H1 (cell line): ENCODE measurements at regions not wholly inside any gene's neighbourhood (a gene's known extent, or its start where the extent isn't known, plus 50 kb on each side); places are given as distances from the start of the nearest gene placed in this dataset.

ENCODE experiments used
- CTCF ChIA-PET: fragments of 300-600 bp; sonication (Branson Sonifier 250); formaldehyde crosslinking; loops from one replicate; lab custom pipeline; 2021; ENCODE audit not compliant: partially characterized antibody; lab: Charles Lee
- POLR2A ChIA-PET: fragments of 300-600 bp; sonication (Branson Sonifier 250); formaldehyde crosslinking; loops from one replicate; lab custom pipeline; 2021; ENCODE audit warnings: inconsistent platforms; ENCODE audit not compliant: partially characterized antibody; lab: Charles Lee
- DNase-seq, 2 experiments: peaks; one replicate each; pipeline versions ENCODE4 v3.0.0 to v3.0.0-alpha.2; 2010 to 2022; ENCODE audit warnings: low spot score in 2 of 2, low read depth in 1 of 2, mixed read lengths in 1 of 2
- FAIRE-seq: peaks from 2 replicates; lab custom pipeline; 2011; peaks lifted over from hg19 to GRCh38; lab: Jason Lieb, UNC
- H2AFZ ChIP-seq: 2 replicates; pipeline ENCODE4 v1.8.1; 2012; ENCODE audit warnings: low read length, inconsistent platforms
- H2AK5ac ChIP-seq: 2 replicates; pipeline ENCODE4 v1.6.1; 2013; ENCODE audit warnings: low read depth, low read length
- H2BK120ac ChIP-seq: replicated peaks from 2 replicates; pipeline ENCODE3; 2013; ENCODE audit warnings: low read depth, low read length, inconsistent platforms
- H2BK12ac ChIP-seq: 2 replicates; pipeline ENCODE4 v1.6.1; 2013; ENCODE audit warnings: low read depth, low read length
- H2BK15ac ChIP-seq: 2 replicates; pipeline ENCODE4 v1.6.1; 2013; ENCODE audit warnings: low read length
- H2BK20ac ChIP-seq: 2 replicates; pipeline ENCODE4 v1.6.1; 2013; ENCODE audit warnings: low read length
- H2BK5ac ChIP-seq: 2 replicates; pipeline ENCODE4 v1.6.1; 2013; ENCODE audit warnings: low read depth, low read length
- H3K14ac ChIP-seq: 2 replicates; pipeline ENCODE4 v1.6.1; 2013; ENCODE audit warnings: inconsistent platforms; ENCODE audit not compliant: insufficient read length
- H3K18ac ChIP-seq: 2 replicates; pipeline ENCODE4 v1.6.1; 2013; ENCODE audit warnings: low read length; ENCODE audit errors: extremely low read depth
- H3K23ac ChIP-seq: 2 replicates; pipeline ENCODE4 v1.6.1; 2013; ENCODE audit warnings: inconsistent platforms; ENCODE audit not compliant: insufficient read length
- H3K23me2 ChIP-seq: 2 replicates; pipeline ENCODE4 v1.6.1; 2013; ENCODE audit warnings: low read depth, low read length
- H3K27ac ChIP-seq: 2 replicates; pipeline ENCODE4 v1.6.1; 2011; ENCODE audit warnings: low read depth, low read length, inconsistent platforms
- H3K27me3 ChIP-seq, 4 experiments: replicated peaks in 1 of 4; 1 replicate in 1 of 4; 2 replicates in 3 of 4; pipeline versions ENCODE4 v1.6.1 to v1.8.1; 2011 to 2013; ENCODE audit warnings: low read length in 3 of 4, mild to moderate bottlenecking in 3 of 4, inconsistent platforms in 2 of 4, mixed read lengths in 2 of 4, moderate library complexity in 1 of 4; ENCODE audit not compliant: control insufficient read depth in 3 of 4, insufficient read depth in 3 of 4; ENCODE audit errors: extremely low read depth in 1 of 4
- H3K36me3 ChIP-seq, 4 experiments: 2 replicates each; pipeline versions ENCODE4 v1.6.1 to v1.8.1; 2011 to 2013; ENCODE audit warnings: mild to moderate bottlenecking in 4 of 4, low read length in 3 of 4, moderate library complexity in 2 of 4, control low read depth in 1 of 4, inconsistent platforms in 1 of 4; ENCODE audit not compliant: insufficient read depth in 4 of 4, control insufficient read depth in 2 of 4
- H3K4ac ChIP-seq: replicated peaks from 2 replicates; pipeline ENCODE3; 2013; ENCODE audit warnings: low read length, low read depth, mixed read lengths, inconsistent platforms; ENCODE audit not compliant: insufficient read length
- H3K4me1 ChIP-seq, 4 experiments: replicated peaks in 1 of 4; 1 replicate in 1 of 4; 2 replicates in 3 of 4; pipeline versions ENCODE4 v1.6.1 to v1.8.1; 2011 to 2013; ENCODE audit warnings: low read length in 3 of 4, inconsistent platforms in 2 of 4, mixed read lengths in 1 of 4; ENCODE audit not compliant: insufficient read depth in 4 of 4, control insufficient read depth in 3 of 4
- H3K4me2 ChIP-seq, 2 experiments: 2 replicates each; pipeline versions ENCODE4 v1.6.1 to v1.8.1; 2011 to 2013; ENCODE audit warnings: low read depth in 2 of 2, low read length in 2 of 2, control low read depth in 1 of 2, inconsistent platforms in 1 of 2, mild to moderate bottlenecking in 1 of 2; ENCODE audit not compliant: insufficient read depth in 1 of 2
- H3K4me3 ChIP-seq, 4 experiments: fragments of 200-600, 300-600 bp in 1 of 4; sonication (generic), shearing (Covaris generic), sonication (Bioruptor Twin) in 1 of 4; 2 replicates each; pipeline versions ENCODE4 v1.5.1 to v1.8.1; 2011 to 2016; ENCODE audit warnings: low read length in 4 of 4, low read depth in 3 of 4, control low read depth in 2 of 4, inconsistent platforms in 2 of 4, mild to moderate bottlenecking in 2 of 4, mixed read lengths in 1 of 4, moderate library complexity in 1 of 4; ENCODE audit not compliant: insufficient read depth in 2 of 4; ENCODE audit errors: extremely low read depth in 1 of 4
- H3K56ac ChIP-seq: replicated peaks from 2 replicates; pipeline ENCODE3; 2013; ENCODE audit warnings: low read depth, mild to moderate bottlenecking, mixed read lengths, low read length, inconsistent platforms; ENCODE audit not compliant: insufficient read length
- H3K79me1 ChIP-seq: 2 replicates; pipeline ENCODE4 v1.6.1; 2013; ENCODE audit warnings: low read depth, low read length, control low read depth
- H3K79me2 ChIP-seq, 2 experiments: 2 replicates each; pipeline versions ENCODE4 v1.6.1 to v1.8.1; 2012 to 2013; ENCODE audit warnings: low read length in 2 of 2, mild to moderate bottlenecking in 2 of 2, inconsistent platforms in 1 of 2; ENCODE audit not compliant: insufficient read depth in 2 of 2, control insufficient read depth in 1 of 2
- H3K9ac ChIP-seq, 4 experiments: replicated peaks in 1 of 4; 1 replicate in 1 of 4; 2 replicates in 3 of 4; pipeline versions ENCODE4 v1.6.1 to v1.8.1; 2011 to 2013; ENCODE audit warnings: low read depth in 3 of 4, low read length in 3 of 4, control low read depth in 2 of 4, mild to moderate bottlenecking in 2 of 4, moderate library complexity in 2 of 4, inconsistent platforms in 1 of 4; ENCODE audit errors: extremely low read depth in 1 of 4
- H3K9me3 ChIP-seq, 2 experiments: 2 replicates each; pipeline versions ENCODE4 v1.6.1 to v1.8.1; 2012 to 2013; ENCODE audit warnings: mild to moderate bottlenecking in 2 of 2, moderate library complexity in 2 of 2, control low read depth in 1 of 2, inconsistent platforms in 1 of 2, low read depth in 1 of 2, low read length in 1 of 2, mixed read lengths in 1 of 2; ENCODE audit not compliant: insufficient read depth in 2 of 2
- H4K20me1 ChIP-seq, 2 experiments: replicated peaks in 1 of 2; 2 replicates each; pipeline versions ENCODE3 to v1.8.1; 2011 to 2013; ENCODE audit warnings: inconsistent platforms in 2 of 2, low read length in 2 of 2, mild to moderate bottlenecking in 1 of 2; ENCODE audit not compliant: insufficient read depth in 2 of 2, control insufficient read depth in 1 of 2
- H4K5ac ChIP-seq: 2 replicates; pipeline ENCODE4 v1.6.1; 2013; ENCODE audit warnings: low read length, low read depth, mixed read lengths, inconsistent platforms; ENCODE audit not compliant: insufficient read length
- H4K8ac ChIP-seq: 2 replicates; pipeline ENCODE4 v1.8.0; 2013; ENCODE audit warnings: mild to moderate bottlenecking, moderate library complexity, low read length, inconsistent platforms; ENCODE audit not compliant: insufficient read depth; ENCODE audit errors: extremely low read depth
- H4K91ac ChIP-seq: replicated peaks from 2 replicates; pipeline ENCODE3; 2013; ENCODE audit warnings: low read length, mixed read lengths, inconsistent platforms; ENCODE audit not compliant: insufficient read length
- CBX8 ChIP-seq: fragments of 300-800, 300-1000 bp; sonication (generic); IDR thresholded peaks from 2 replicates; pipeline ENCODE4 v1.7.1; 2016; ENCODE audit warnings: low read depth, low read length, borderline replicate concordance
- EZH2 ChIP-seq: fragments of 200-600 bp; sonication (generic); IDR thresholded peaks from 2 replicates; pipeline ENCODE4 v1.7.1; 2012; ENCODE audit warnings: low read depth, mild to moderate bottlenecking, moderate library complexity, low read length, inconsistent platforms; ENCODE audit not compliant: severe bottlenecking
- GABPA ChIP-seq: IDR thresholded peaks from 2 replicates; pipeline ENCODE4 v1.6.1; 2011; ENCODE audit warnings: mild to moderate bottlenecking, low read length, moderate library complexity, borderline replicate concordance; ENCODE audit not compliant: insufficient read depth
- SAP30 ChIP-seq: fragments of 300-600 bp; sonication (generic); IDR thresholded peaks from 2 replicates; pipeline ENCODE4 v1.7.1; 2012; ENCODE audit warnings: low read length, moderate library complexity, mild to moderate bottlenecking, inconsistent platforms; ENCODE audit not compliant: insufficient read depth, insufficient replicate concordance
- SP2 ChIP-seq: IDR thresholded peaks from 2 replicates; pipeline ENCODE4 v1.6.1; 2012; ENCODE audit warnings: mild to moderate bottlenecking, low read length, inconsistent platforms
- TCF12 ChIP-seq: IDR thresholded peaks from 2 replicates; pipeline ENCODE4 v1.6.1; 2011; ENCODE audit warnings: low read depth, mild to moderate bottlenecking, low read length
- TEAD4 ChIP-seq: IDR thresholded peaks from 2 replicates; pipeline ENCODE4 v1.6.1; 2012; ENCODE audit warnings: low read depth, low read length, inconsistent platforms, mixed read lengths
- WGBS, 2 experiments: shearing (Covaris generic) in 1 of 2; methylation state at CpG; one replicate each; pipeline versions ENCODE4 v1.1.6 to v1.1.7; 2013 to 2015; ENCODE audit warnings: low lambda C conversion rate in 2 of 2, mixed read lengths in 2 of 2, inconsistent platforms in 1 of 2, low coverage in 1 of 2, missing lambda C conversion rate in 1 of 2; ENCODE audit not compliant: insufficient replicate concordance in 2 of 2, insufficient coverage in 1 of 2, insufficient read length in 1 of 2; ENCODE audit errors: extremely low coverage in 1 of 2, missing lambda C conversion rate in 1 of 2; 5-methylcytosine and 5-hydroxymethylcytosine counted together
- TF ChIP-seq, protein P1 (sequence below): IDR thresholded peaks from 2 replicates; pipeline ENCODE4 v1.6.1; 2011; ENCODE audit warnings: low read length, improper control_type of control experiment

DNA sequence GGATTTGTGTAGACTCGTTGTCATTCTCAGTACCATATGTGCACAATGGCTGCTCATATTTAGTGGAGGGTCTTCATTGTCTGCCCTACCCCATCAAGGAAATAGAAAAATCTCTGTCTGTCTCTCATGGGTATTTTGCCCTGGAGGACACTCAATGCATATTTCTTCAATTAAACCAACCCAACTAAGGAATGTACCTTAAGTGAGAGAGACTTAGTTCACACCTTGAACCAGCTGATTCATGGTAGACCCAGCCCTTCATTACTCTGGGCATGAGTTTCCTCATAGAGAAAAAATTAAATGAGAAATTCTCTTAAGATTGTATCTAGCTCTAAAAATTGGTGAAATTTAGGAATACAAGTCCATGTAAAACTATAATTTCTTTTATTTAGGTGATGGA lies 107.1 kb upstream of the PLEKHG7 start:
- Histone ChIP-seq H3K27me3 (no peaks in the 10 kb centered on the region), H4K8ac (no peak overlapping the region), H2AK5ac (no peak overlapping the region), H3K79me2 (no peaks in the 10 kb centered on the region), H4K91ac (no peak overlapping the region), H3K79me1 (no peaks in the 10 kb centered on the region), H2BK20ac (no peak overlapping the region), H3K56ac (no peak overlapping the region), H4K20me1 (no peaks in the 10 kb centered on the region), H2BK120ac (no peak overlapping the region), H3K27ac (no peak overlapping the region), H3K18ac (no peak overlapping the region), H3K36me3 (peaks cover 0 to 2% (median 0%) of the 10 kb centered on the region in 4 experiments; a peak in 1 of 8 replicates), H3K4me2 (no peak overlapping the region), H3K9me3 (peaks cover 12 to 13% of the 10 kb centered on the region in 2 experiments; a peak in 3 of 4 replicates), H3K4me1 (no peaks in the 10 kb centered on the region), H4K5ac (no peak overlapping the region), H3K4me3 (no peak overlapping the region), H3K4ac (no peak overlapping the region), H3K23ac (no peak overlapping the region), H3K23me2 (no peaks in the 10 kb centered on the region), H2BK12ac (no peak overlapping the region), H3K9ac (no peak overlapping the region), H2BK15ac (no peak overlapping the region), H2BK5ac (no peak overlapping the region), H3K14ac (no peak overlapping the region), H2AFZ (no peak overlapping the region)
- ChIA-PET POLR2A (no interaction called here), CTCF (interaction anchor here (0.6 to 2.0 kb wide), 2 partner anchors 13 to 141 kb away, joined by 3 to 8 read pairs; no protein-coding TSS in a partner anchor)
- FAIRE-seq = no peak
- DNase-seq = no peak
- 89% methylated on average over 1 of the region's 1 CpG; no CpG with 5 or more reads in 1 of the 2 experiments for WGBS, 2 experiments
- TF ChIP-seq GABPA = no peak
- no peak for TF ChIP-seq TCF12
- no peak for TF ChIP-seq TEAD4
- TF ChIP-seq, protein P1, sequence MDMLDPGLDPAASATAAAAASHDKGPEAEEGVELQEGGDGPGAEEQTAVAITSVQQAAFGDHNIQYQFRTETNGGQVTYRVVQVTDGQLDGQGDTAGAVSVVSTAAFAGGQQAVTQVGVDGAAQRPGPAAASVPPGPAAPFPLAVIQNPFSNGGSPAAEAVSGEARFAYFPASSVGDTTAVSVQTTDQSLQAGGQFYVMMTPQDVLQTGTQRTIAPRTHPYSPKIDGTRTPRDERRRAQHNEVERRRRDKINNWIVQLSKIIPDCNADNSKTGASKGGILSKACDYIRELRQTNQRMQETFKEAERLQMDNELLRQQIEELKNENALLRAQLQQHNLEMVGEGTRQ = no peak
- TF ChIP-seq SP2 = no peak
- no peak for TF ChIP-seq SAP30
- TF ChIP-seq CBX8 = no peak
- TF ChIP-seq EZH2 = no peak
- TF ChIP-seq, all 59 proteins: peak for 0
